Keratinocyte (primary cell): ENCODE measurements at regions not wholly inside any gene's neighbourhood (a gene's known extent, or its start where the extent isn't known, plus 50 kb on each side); places are given as distances from the start of the nearest gene placed in this dataset.

Experiments
- CTCF ChIP-seq, 3 experiments: IDR thresholded peaks in 1 of 3; conservative IDR thresholded peaks in 1 of 3; optimal IDR thresholded peaks in 1 of 3; 2 replicates in 2 of 3; 3 replicates in 1 of 3; pipeline versions ENCODE3 to v1.5.1; 2011; ENCODE audit warnings: low read length in 3 of 3, mild to moderate bottlenecking in 3 of 3, moderate library complexity in 2 of 3, control low read depth in 1 of 3, inconsistent platforms in 1 of 3; ENCODE audit not compliant: insufficient read depth in 2 of 3; ENCODE audit errors: extremely low read depth in 1 of 3
- EZH2 ChIP-seq: IDR thresholded peaks from one replicate; pipeline ENCODE4 v1.6.1; 2012; ENCODE audit warnings: inconsistent platforms, mild to moderate bottlenecking, low read length, moderate library complexity

GRCh38 chr4:33650036-33650435 lies 2594.3 kb downstream of the ARAP2 start:
- TF ChIP-seq CTCF (optimal IDR thresholded peaks at IDR 0.05 in 1 of 3, IDR thresholded peaks at IDR 0.05 in 1 of 3, conservative IDR thresholded peaks at IDR 0.05 in 1 of 3; ENCODE audit: extremely low read depth in 1 of 3, insufficient read depth in 2 of 3, low read length in 3 of 3) (no peak), EZH2 (no peak)
